ENCODE measurements at regions not wholly inside any gene's neighbourhood (a gene's known extent, or its start where the extent isn't known, plus 50 kb on each side); places are given as distances from the start of the nearest gene placed in this dataset.

- TF ChIP-seq, protein P1, sequence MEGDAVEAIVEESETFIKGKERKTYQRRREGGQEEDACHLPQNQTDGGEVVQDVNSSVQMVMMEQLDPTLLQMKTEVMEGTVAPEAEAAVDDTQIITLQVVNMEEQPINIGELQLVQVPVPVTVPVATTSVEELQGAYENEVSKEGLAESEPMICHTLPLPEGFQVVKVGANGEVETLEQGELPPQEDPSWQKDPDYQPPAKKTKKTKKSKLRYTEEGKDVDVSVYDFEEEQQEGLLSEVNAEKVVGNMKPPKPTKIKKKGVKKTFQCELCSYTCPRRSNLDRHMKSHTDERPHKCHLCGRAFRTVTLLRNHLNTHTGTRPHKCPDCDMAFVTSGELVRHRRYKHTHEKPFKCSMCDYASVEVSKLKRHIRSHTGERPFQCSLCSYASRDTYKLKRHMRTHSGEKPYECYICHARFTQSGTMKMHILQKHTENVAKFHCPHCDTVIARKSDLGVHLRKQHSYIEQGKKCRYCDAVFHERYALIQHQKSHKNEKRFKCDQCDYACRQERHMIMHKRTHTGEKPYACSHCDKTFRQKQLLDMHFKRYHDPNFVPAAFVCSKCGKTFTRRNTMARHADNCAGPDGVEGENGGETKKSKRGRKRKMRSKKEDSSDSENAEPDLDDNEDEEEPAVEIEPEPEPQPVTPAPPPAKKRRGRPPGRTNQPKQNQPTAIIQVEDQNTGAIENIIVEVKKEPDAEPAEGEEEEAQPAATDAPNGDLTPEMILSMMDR (IDR thresholded peaks at IDR 0.05; ENCODE audit: insufficient read depth, low read depth, low read length), result no peak
- no peak for TF ChIP-seq EZH2 (IDR thresholded peaks at IDR 0.05; ENCODE audit: insufficient read depth, low read length)
These were observed 163.6 kb upstream of the GRM7 start for GRCh38 chr3:6697285-6697684.
